ES-I3 (cell line): ENCODE measurements at regions not wholly inside any gene's neighbourhood (a gene's known extent, or its start where the extent isn't known, plus 50 kb on each side); places are given as distances from the start of the nearest gene placed in this dataset.
"Not testable (repeated sequence)": the region's sequence is repeated elsewhere in the genome, so short reads cannot be mapped to it uniquely, and the experiment has no call there.

Source experiments
- H3K36me3 ChIP-seq: 2 replicates; pipeline ENCODE4 v1.6.1; 2013; ENCODE audit warnings: mild to moderate bottlenecking, low read length, control low read depth, moderate library complexity; ENCODE audit not compliant: insufficient read depth
- H3K4me1 ChIP-seq: 2 replicates; pipeline ENCODE4 v1.6.1; 2013; ENCODE audit warnings: mild to moderate bottlenecking, control low read depth, low read length; ENCODE audit not compliant: insufficient read depth
- H3K9ac ChIP-seq: 2 replicates; pipeline ENCODE4 v1.6.1; 2013; ENCODE audit warnings: low read depth, mild to moderate bottlenecking, low read length, moderate library complexity
- H3K9me3 ChIP-seq: 2 replicates; pipeline ENCODE4 v1.6.1; 2013; ENCODE audit warnings: mild to moderate bottlenecking, low read length, moderate library complexity; ENCODE audit not compliant: control insufficient read depth, insufficient read depth

DNA sequence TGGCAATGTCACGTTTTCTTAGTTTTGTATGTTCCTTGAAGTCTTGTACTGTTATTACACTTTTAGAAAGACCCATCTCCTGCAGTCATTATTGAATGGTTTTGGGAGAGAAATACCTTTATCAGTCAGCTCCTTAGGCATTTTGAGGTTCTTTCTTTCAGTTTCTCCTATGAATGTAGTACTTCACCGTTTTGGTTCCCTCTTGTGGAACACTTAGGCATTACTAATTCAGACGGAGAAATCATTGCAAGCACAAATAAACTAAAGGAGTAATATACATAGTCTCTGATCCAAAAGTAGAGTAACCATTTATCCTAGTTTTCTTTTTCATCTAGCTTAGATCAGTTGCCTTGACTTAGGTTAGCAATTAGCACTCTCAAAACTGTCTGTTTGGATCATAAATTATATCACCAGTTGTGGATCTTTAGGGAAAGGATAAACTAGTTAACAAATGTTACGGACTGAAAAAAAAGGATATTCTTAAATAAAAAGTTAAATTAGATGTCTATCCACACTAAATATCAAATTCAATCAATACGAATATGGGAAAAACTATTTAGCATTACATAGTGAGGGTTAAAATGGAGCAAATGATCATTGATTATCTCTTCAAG is 1538.3 kb upstream of the SEL1L start:
- no peak overlapping the region for H3K9ac ChIP-seq
- H3K4me1 ChIP-seq, result no peaks in the 10 kb centered on the region
- no peaks in the 10 kb centered on the region for H3K36me3 ChIP-seq
- no peaks in the 10 kb centered on the region for H3K9me3 ChIP-seq

DNA sequence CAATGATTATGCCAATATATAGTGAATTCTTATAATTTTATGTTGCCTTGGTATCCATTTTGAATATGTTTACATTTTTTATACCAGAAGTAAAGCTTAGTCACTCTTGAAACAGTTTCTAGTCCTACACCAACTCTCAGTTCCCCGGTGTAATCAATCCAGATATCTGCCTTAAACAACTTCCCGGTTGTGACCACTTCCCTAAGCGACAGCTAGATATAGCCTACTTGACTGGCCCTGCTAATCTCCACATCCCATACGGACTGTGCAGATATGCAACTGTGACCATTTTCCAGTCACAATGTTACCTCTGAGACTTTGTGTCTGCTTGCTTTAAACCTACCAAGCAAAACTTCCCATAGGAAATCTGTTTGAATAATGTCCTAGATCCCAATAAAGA is 1551.5 kb upstream of the SEL1L start:
- Histone ChIP-seq H3K36me3 (no peaks in the 10 kb centered on the region), H3K9ac (no peak overlapping the region), H3K9me3 (no peaks in the 10 kb centered on the region), H3K4me1 (peaks cover 4% of the 10 kb centered on the region; the same call in 1 of the 2 replicates)

DNA sequence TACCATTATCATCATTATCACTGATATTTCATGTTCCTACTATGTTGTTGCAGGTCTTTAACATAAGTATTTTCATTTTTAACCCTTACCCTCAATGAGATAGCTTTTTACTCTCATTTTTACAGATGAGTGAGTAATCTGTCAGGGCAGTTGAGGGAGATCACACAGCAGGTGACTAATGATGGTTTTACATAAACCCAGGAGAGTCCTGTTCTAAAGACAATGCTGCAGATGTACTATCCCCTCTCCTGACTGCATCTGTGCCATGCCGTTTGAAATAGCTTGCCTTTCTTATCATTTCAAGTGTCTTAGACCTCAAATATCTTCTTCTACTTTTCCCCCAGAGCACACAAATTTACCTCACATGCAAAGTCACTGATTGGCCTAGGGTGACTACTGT is 1552.1 kb upstream of the SEL1L start:
- no peaks in the 10 kb centered on the region for H3K9me3 ChIP-seq
- no peak overlapping the region for H3K9ac ChIP-seq
- H3K4me1 ChIP-seq, result peaks cover 4% of the 10 kb centered on the region; the same call in 1 of the 2 replicates
- no peaks in the 10 kb centered on the region for H3K36me3 ChIP-seq

DNA sequence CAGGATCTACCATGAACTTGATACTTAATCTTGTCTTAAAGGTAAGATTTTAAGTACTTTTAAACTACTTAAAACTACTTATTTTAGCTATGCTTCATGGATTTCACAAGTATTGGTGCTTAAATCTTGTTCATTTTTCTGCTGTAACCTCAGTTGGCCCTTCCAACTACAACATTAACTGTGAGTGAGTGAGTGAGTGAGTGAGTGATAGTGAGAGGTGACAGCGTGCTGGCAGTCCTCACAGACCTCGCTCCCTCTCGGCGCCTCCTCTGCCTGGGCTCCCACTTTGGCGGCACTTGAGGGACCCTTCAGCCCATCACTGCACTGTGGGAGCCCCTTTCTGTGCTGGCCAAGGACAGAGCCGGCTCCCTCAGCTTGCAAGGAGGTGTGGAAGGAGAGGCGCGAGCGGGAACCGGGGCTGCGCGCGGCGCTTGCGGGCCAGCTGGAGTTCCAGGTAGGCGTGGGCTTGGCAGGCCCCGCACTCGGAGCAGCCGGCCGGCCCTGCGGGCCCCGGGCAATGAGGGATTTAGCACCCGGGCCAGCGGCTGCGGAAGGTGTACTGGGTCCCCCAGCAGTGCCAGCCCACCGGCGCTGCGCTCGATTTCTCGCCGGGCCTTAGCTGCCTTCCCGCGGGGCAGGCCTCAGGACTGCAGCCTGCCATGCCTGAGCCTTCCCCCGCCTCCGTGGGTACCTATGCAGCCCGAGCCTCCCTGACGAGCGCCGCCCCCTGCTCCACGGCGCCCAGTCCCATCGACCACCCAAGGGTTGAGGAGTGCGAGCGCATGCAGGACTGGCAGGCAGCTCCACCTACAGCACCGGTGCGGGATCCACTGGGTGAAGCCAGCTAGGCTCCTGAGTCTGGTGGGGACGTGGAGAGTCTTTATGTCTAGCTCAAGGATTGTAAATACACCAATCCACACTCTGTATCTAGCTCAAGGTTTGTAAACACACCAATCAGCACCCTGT is 1558.6 kb upstream of the SEL1L start:
- not testable (repeated sequence) for H3K9me3 ChIP-seq, H3K36me3 ChIP-seq, H3K4me1 ChIP-seq, H3K9ac ChIP-seq

DNA sequence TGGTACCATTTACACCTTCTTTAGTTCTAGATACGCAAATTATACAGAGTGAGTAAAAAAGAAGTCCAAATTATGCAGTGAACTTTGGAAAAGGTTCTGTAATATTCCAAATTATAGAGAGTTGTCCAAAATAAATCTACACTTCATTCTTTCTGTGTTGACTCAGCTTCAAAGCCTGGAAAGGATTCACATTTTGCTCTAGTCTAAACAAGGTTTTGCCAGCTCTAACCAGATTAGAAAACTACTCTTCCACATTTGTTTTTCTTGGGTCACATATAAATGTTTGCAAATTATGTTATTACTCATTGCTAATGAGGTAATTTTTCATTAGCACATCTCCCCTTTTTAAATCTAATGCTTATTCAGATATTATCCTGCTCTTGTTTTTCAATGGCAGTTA is 1562.4 kb upstream of the SEL1L start:
- H3K9me3 ChIP-seq, result no peaks in the 10 kb centered on the region
- H3K36me3 ChIP-seq, result no peaks in the 10 kb centered on the region
- no peaks in the 10 kb centered on the region for H3K4me1 ChIP-seq
- H3K9ac ChIP-seq, result no peak overlapping the region

DNA sequence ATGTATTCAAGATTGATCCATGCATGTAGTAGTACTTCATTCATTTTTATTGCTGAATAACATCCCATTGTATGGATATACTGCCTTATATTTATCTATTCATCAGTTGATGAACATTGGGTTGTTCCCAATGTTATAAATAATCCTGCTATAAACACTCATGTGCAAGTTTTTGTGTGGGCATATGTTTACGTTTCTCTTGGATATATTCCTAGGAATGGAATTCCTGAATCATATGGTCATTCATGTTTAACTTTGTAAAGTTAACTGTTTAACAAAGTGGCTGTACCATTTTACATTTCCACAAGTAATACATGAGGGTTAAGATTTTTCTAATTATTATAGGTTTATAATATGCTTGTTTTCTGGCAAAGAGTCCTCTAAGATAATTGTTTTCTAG is 1568.2 kb upstream of the SEL1L start:
- Histone ChIP-seq H3K9me3 (no peaks in the 10 kb centered on the region), H3K36me3 (no peaks in the 10 kb centered on the region), H3K4me1 (no peaks in the 10 kb centered on the region), H3K9ac (no peak overlapping the region)

DNA sequence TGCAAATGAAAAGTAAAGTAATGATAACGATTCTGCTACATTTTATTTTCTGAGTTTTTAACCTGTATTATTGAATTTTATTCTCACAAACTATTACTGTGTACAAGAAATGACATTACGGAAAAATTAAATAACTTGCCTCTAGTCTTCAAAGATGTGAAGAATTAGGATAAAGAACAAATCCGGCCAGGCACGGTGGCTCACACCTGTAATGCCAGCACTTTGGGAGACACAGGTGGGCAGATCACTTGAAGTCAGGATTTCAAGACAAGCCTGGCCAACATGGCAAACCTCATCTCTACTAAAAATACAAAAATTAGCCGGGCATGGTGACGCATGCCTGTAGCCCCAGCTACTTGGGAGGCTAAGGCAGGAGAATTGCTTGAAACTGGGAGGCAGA is 1584.4 kb upstream of the SEL1L start:
- H3K4me1 ChIP-seq, result no peaks in the 10 kb centered on the region
- H3K9me3 ChIP-seq, result no peaks in the 10 kb centered on the region
- no peak overlapping the region for H3K9ac ChIP-seq
- no peaks in the 10 kb centered on the region for H3K36me3 ChIP-seq

DNA sequence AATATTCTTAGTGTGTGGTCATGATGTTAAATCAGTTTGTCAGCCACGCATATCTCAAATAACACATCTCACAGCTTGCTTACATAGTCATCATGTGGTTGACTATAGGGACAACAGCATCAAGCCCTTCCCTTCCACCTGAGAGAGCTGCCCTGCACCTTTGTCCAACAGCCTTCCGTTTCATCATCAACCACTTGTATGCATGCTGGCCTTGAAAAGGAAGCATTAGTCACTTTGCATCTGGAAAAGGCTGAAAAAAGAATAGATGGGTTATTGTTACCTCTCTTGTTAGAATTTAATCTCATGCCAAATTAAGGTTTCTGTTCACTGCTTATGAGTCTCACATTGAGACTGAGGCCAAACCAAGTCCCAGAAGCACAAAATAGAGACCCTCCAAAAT is 1586.5 kb upstream of the SEL1L start:
- no peak overlapping the region for H3K9ac ChIP-seq
- no peaks in the 10 kb centered on the region for H3K9me3 ChIP-seq
- peaks cover 5% of the 10 kb centered on the region; the same call in 1 of the 2 replicates for H3K4me1 ChIP-seq
- H3K36me3 ChIP-seq, result no peaks in the 10 kb centered on the region

DNA sequence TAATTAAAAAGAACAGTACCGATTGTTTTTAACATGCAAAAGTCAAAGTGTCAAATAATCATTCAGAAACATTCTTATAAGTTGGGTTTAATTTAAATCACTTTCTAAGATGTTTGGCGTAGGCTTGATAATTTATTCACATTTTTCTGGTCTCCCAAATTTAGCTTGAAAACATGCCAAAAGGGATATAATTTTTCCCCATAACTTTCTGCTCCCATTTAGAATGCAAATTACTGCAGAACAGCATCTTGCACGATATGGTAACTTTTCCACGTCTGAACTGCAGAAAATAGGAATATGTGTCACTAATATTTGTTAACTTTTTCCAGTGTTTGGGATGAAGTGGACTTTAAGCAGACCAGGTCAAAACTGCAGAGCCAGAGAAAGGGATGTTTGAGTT is 1592.4 kb upstream of the SEL1L start:
- Histone ChIP-seq H3K36me3 (no peaks in the 10 kb centered on the region), H3K4me1 (peaks cover 6% of the 10 kb centered on the region; the same call in 1 of the 2 replicates), H3K9me3 (no peaks in the 10 kb centered on the region), H3K9ac (no peak overlapping the region)

DNA sequence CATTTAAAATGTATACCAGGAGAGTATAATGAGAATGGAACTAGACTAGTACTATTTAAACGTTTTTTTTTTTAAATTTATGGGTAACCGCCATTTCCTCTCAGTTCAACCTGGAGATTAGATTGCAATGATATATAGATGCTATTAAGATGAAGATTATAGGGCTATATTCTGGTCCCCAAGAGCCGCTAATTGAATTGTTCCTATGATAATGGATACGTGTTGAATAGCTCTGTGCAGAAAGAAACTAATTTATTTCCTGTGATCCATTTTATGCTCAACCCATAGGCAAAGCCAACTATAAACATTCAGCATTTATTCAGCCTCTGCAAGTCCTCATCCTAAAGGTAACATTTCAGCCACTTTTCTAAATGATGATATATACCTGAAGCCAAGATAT is 1595.1 kb upstream of the SEL1L start:
- Histone ChIP-seq H3K36me3 (no peaks in the 10 kb centered on the region), H3K9me3 (no peaks in the 10 kb centered on the region), H3K4me1 (peaks cover 6% of the 10 kb centered on the region; the same call in 1 of the 2 replicates), H3K9ac (no peak overlapping the region)

DNA sequence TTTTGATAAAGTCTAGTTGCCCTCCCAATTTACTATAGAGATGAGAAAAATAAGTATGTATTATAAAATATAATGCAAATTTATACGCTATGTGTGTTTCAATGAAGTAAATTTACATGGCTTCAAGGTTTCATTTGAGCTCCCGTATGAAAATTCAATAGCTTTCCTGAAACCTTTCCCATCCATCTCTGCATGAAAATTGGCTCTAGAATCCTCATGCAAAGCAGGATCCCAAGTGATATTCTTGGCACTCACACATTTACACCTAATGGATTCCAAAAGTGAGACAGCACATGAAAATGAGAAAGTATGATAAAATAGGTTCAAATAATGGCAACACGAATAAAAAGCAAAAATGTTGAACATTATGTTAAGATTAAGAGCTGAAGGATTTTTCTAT is 1595.8 kb upstream of the SEL1L start:
- H3K9me3 ChIP-seq, result no peaks in the 10 kb centered on the region
- no peaks in the 10 kb centered on the region for H3K36me3 ChIP-seq
- H3K4me1 ChIP-seq, result peaks cover 12% of the 10 kb centered on the region; the same call in 1 of the 2 replicates
- H3K9ac ChIP-seq, result no peak overlapping the region

DNA sequence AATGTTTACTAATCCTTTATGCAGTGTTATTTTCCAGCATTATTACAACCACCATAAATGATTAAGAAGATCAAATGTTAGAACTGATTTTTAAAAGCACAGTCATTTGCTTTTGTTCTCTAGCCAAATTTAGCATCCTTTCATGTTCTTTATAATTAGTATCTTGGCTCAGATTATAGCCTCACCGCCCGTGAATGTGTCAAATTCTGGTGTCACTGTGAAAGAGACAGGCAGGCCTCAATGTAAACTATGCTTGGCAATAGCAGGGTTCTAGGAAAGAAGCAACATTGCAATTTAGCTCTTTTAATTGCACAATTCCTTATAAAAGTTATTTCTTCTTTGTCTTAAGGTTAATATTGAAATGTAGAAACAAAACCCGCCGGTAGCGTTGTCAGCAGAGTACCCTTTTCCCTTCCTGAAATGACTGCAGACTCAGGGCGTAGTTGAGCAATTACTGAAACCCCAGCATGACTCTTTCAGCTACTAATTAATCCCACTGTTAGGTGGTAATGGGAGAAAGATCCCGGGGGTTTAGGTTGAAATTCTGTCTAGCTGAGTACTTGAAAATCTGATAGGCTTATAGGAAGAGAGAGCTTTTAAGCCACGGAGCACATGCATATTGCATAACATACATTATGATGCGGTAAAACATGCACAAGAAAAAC is 1600.5 kb upstream of the SEL1L start:
- Histone ChIP-seq H3K9me3 (no peaks in the 10 kb centered on the region), H3K9ac (no peak overlapping the region), H3K36me3 (no peaks in the 10 kb centered on the region), H3K4me1 (peaks cover 9% of the 10 kb centered on the region; the same call in 1 of the 2 replicates)

DNA sequence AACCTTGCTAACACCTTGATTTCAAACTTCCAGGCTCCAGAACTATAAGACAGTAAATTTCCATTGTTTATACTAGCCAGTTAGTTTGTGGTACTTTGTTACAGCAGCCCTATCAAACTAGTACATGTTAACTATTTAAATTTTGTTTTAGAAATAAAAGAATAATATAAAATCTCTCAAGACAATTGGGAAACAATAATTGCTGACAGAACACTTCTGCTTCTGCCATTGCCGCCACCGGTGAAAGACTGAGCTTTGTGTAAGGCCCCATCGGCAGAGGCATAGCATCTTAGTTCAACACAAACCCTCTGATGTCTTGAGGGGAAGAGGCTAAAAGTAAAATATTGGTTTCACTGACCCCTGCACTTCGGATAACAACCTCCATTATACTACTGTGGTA is 1607.1 kb upstream of the SEL1L start:
- Histone ChIP-seq H3K9ac (no peak overlapping the region), H3K4me1 (no peaks in the 10 kb centered on the region), H3K36me3 (no peaks in the 10 kb centered on the region), H3K9me3 (no peaks in the 10 kb centered on the region)

DNA sequence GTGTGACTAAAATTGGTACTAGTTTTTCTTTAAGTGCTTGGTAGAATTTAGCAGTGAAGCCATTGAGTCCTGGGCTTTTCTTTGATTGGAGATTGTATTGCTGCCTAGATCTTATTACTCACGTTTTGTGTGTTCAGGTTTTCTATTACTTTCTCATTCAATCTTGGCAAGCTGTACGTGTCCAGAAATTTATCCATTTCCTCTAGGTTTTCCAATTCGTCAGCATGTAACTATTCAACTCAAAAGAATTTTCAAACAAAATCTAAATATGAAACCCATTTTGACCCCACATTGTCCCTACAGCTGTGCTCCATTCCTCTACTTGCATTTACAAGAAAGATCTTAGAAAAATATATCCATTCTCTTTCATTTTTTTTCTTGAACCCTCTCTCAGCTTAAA is 1613.4 kb upstream of the SEL1L start:
- H3K9me3 ChIP-seq, result no peaks in the 10 kb centered on the region
- H3K9ac ChIP-seq, result no peak overlapping the region
- no peaks in the 10 kb centered on the region for H3K4me1 ChIP-seq
- no peaks in the 10 kb centered on the region for H3K36me3 ChIP-seq
